ENCODE measurements at regions not wholly inside any gene's neighbourhood (a gene's known extent, or its start where the extent isn't known, plus 50 kb on each side); places are given as distances from the start of the nearest gene placed in this dataset.

DNA sequence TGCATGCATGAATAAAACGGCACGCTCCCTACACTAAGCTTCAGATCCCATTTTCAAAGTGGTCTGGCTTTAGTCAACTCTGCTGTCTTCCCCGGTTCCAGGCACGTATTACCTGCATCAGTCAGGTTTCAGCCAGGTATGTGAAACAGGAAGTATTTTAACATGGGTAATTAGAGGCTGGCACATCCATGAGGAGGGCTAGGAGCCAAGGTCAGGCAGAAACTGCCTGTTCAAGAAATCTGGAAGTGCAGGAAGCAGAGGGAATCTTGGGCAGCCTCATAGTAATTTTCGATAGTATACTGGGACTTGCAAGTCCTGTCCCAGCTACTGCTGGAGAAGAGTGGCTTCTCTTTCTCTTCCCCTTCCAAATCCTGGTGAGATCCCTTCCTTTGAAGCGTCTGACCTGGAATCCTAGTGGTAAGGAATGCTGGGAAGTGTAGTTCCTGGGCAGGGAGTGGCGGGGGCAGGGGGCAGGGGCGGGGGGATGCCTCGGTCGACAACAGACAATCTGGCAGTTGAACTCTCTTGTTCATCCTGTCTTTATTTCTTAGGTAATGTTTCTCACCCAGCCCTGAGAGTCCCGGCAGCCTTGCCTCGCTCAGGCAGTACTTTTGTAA, 403.1 kb downstream of the TLE4 start:
- intact Hi-C loops (cut with DNase I), result no loop called here
- DNase-seq (ENCODE audit: low spot score), result no peak

DNA sequence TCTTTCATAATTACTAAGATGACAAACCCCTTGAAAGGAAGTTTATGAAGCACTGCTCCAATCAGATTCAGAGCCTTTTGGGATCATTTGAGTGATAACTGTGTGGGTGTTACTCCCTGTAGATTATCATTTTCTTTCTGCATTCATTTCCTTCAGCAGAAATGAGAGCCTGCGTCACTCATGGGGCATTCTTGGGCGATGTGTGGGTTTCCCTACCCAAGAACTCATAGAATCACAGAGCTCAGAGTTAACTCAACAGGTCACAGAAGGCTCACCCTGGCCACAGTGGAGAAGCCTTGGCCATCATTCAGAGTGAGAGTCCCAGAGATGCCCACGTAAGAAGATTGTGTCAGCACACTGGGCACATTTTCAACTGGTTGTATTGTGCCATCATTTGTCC, 401.9 kb downstream of the TLE4 start:
- no peak for DNase-seq (ENCODE audit: low spot score)
- intact Hi-C loops (cut with DNase I), result no loop called here

GRCh38 chr9:79970146-79970425, 398.3 kb downstream of the TLE4 start:
- intact Hi-C loops (cut with DNase I), result no loop called here
- no peak for DNase-seq (ENCODE audit: low spot score)

DNA sequence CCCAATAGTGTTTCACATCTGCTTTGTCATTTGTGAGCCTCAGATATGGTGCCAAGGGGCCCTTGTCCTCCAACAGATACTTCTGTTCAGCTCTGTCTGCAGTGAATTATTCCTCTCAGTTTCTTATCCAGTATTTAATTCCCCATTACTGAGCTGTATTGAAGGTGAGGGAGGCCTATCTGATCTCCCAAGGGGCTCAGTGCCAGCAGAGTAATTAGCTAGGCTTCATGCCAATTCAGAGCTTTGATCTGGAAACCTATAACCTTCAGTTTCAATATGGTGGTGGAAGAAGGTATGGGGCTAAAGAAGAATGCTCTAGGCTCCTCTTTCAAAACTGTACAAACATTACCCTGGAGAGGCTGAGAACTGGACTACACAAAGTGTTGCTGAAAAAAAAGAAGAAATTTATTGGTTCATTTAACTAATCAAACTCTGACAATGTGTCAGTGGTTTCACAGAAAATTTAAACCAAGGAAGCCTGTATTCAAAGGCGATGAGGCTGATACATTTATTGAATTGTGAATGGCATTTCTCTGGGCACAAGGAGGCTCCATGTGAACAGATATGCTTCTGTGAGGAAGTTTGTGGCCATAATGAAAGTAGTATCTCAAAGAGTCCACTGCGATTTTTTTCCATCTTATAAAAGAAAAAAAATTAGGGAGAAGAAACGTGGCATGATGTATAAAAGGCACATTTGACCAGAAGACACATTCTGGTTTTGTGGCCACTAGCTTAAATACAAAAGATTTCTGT, 397.8 kb downstream of the TLE4 start:
- no peak for DNase-seq (ENCODE audit: low spot score)
- intact Hi-C loops (cut with DNase I), result no loop called here

- intact Hi-C loops (cut with DNase I), result no loop called here
- DNase-seq (ENCODE audit: low spot score), result no peak
Measured at GRCh38 chr9:79968533-79968932, 396.8 kb downstream of the TLE4 start.

GRCh38 chr9:79962836-79963235, 391.1 kb downstream of the TLE4 start:
- intact Hi-C loops (cut with DNase I), result no loop called here
- DNase-seq (ENCODE audit: low spot score), result no peak

- intact Hi-C loops (cut with DNase I), result no loop called here
- no peak for DNase-seq (ENCODE audit: low spot score)
Measured at GRCh38 chr9:79962150-79962549, 390.4 kb downstream of the TLE4 start.

DNA sequence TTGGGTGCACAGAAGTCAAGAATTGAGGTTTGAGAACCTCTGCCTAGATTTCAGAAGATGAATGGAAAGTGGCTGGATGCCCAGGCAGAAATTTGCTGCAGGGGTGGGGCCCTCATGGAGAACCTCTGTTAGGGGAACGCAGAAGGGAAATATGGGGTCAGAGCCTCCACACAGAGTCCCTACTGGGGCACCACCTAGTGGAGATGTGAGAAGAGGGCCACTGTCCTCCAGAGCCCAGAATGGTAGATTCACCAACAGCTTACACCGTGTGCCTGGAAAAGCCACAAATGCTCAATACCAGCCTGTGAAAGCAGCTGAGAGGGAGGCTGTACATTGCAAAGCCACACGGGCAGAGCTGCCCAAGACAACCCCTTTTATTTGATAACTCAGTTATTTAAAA, 383.5 kb downstream of the TLE4 start:
- DNase-seq (ENCODE audit: low spot score), result no peak
- intact Hi-C loops (cut with DNase I), result no loop called here

GRCh38 chr9:79953908-79954307, 382.1 kb downstream of the TLE4 start:
- no peak for DNase-seq (ENCODE audit: low spot score)
- intact Hi-C loops (cut with DNase I), result no loop called here

DNA sequence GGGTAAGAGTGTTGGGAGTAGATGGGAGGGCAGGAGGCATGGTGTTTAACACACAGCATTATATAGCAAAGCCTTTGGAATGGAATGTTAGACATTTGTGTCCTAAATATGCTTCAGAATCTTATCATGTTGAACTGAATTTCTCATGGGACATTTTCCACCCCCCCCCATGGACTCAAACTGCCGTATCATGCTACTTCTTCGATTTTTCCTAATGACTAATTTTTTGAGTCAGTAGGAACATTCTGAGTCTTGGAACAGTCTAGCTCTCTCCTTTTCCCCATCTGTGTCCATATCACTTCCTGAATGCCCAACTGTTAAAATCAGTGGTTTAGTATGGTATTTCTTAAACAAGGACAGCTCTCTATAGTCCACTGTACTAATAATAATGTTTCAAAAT, 380.6 kb downstream of the TLE4 start:
- DNase-seq (ENCODE audit: low spot score), result no peak
- intact Hi-C loops (cut with DNase I), result no loop called here

- intact Hi-C loops (cut with DNase I), result no loop called here
- DNase-seq (ENCODE audit: low spot score), result no peak
Measured at GRCh38 chr9:79946712-79947111, 374.9 kb downstream of the TLE4 start.

- intact Hi-C loops (cut with DNase I), result no loop called here
- DNase-seq (ENCODE audit: low spot score), result no peak
Measured at GRCh38 chr9:79945495-79945894, 373.7 kb downstream of the TLE4 start.

DNA sequence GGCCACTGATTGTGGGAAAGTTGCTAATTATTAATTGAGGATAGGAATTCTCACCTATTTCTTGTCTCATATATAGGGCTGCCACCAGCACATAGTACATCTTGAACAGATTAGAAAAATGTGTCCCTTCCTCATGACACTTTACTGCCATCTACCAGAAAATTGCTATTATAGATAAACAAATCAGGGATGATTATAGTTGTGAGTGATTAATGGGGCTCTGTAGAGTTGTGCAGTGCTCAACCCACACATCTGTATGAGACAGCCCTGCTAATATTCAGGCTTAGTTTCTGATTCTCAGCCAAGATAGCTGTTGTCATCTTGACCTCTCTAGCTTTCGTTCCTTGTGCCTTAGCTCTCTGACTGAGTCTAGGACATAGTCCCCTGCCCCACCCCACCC, 373.3 kb downstream of the TLE4 start:
- intact Hi-C loops (cut with DNase I), result no loop called here
- DNase-seq (ENCODE audit: low spot score), result no peak

DNA sequence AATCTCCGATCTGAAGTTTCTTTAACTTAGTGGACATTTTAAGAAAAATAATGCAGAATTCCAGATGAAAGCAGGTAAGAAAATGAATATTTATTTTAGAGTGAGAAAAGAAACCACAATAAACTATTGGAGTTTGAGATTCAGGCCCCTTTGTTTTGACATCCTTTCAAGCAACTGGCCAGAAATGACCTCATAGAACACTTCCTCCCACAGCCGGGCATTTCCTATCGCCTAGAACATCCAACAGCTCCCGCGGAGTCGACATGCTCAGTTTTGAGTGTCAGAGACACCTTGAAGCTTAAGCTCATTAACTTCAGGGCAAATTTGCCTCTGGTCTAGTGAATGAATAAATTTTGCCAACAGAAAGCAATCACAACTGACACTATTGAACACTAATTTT, 369.2 kb downstream of the TLE4 start:
- DNase-seq (ENCODE audit: low spot score), result no peak

DNA sequence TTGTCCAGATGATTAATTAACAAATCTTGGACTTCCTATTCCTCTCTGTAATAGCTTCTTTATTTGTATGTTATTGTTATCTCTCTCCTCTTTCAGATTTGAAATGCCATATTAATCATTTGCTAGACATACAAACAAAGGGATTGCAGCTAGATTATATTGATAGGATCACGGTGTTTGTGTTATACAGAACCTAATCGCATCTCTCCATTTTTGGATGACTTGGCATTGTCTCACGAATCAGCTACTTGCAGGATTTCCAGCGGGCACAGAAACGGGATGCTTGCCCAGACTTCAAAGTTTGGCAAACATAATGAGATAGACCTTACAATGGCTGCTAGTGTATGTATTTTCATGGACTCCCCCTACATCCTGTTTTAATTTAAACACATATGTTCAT, 368.1 kb downstream of the TLE4 start:
- intact Hi-C loops (cut with DNase I), result no loop called here
- DNase-seq (ENCODE audit: low spot score), result no peak

More for the DNA sequence above, 369.2 kb downstream of the TLE4 start:
- intact Hi-C loops (cut with DNase I), result no loop called here

DNA sequence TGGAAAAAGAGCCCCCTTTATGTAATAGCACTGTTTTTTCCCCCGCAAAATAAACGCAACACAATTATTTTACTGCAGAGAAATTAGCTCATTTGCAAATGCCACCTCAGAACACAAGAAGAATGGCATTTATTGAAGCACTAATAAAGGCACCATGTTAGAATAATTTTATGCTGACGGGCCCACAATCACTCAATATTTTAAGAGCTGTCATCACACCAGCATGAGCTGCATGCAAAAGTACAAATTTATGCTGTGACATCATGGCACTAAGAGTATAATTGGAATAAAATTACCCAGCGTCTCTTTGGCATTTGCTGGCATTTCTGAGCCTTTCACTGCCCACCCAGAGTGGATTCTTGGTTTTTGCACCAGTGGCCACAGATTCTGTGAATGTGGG, 364.6 kb downstream of the TLE4 start:
- DNase-seq (ENCODE audit: low spot score), result no peak
- intact Hi-C loops (cut with DNase I), result no loop called here

GRCh38 chr9:79929285-79929684, 357.5 kb downstream of the TLE4 start:
- intact Hi-C loops (cut with DNase I), result no loop called here
- no peak for DNase-seq (ENCODE audit: low spot score)

- intact Hi-C loops (cut with DNase I), result no loop called here
- DNase-seq (ENCODE audit: low spot score), result no peak
Measured at GRCh38 chr9:79928661-79929223, 357.0 kb downstream of the TLE4 start.

DNA sequence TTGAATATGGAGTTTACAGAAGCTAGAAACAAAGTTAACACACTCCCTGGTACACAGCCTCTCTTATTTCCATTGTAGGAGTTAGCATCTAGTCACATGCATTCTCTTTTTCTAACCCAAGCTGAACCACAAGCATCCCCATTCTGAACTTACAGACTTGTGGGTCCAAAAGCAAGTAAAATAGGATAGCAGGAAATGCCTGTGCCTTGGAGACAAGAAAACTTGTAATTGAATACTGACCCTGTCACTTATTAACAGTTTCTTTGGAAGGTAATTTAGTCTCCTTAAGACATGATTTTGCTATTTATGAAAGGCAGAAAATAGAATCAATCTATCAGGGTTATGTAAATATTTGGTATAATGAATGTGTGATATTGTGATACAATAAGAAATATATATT, 353.6 kb downstream of the TLE4 start:
- no peak for DNase-seq (ENCODE audit: low spot score)
- intact Hi-C loops (cut with DNase I), result no loop called here

DNA sequence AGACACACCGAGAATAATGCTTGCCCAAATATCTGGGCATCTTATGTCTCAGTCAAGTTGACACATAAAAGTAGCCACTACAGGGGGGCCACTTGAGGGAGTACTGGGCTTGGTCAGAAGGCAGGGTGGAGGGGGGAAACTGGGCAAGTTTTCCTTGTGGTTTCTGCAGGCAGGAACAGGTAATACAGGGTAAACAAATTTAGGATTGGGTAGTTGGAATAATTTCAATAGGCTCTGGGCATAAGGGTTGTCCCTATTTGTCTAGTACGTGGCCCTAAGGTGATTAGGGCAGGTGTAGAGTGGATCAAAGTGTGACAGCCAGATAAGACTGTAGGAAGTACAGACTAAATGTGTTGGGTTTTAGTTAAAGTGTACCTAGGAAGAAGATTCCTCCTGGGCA, 353.1 kb downstream of the TLE4 start:
- DNase-seq (ENCODE audit: low spot score), result no peak
- intact Hi-C loops (cut with DNase I), result no loop called here

- no peak for DNase-seq (ENCODE audit: low spot score)
- intact Hi-C loops (cut with DNase I), result no loop called here
Measured at GRCh38 chr9:79917421-79917820, 345.7 kb downstream of the TLE4 start.

DNA sequence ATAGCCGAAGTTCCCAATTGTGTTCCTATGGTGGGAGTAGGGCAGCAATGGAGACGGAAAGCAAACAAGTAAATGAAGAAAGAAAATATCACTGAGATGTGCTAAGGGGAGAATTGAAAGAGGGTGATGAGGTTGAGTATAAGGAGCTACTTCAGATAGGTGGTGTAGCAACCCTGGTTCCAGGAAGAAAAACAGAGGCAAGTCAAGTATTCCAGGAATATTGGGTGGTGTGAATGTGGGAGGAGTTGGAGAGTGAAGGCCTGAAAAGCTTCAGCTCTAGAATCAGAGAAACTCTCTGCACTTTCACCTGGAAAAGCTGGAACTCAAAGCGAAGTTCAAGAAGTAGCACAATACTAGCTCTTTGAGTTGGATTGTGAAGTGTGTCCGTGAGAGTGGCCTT, 342.1 kb downstream of the TLE4 start:
- intact Hi-C loops (cut with DNase I), result no loop called here
- DNase-seq (ENCODE audit: low spot score), result no peak

All from cardiac septum (tissue), 1 donor.